Subcutaneous abdominal adipose tissue (tissue), 5 donors: ENCODE measurements at regions not wholly inside any gene's neighbourhood (a gene's known extent, or its start where the extent isn't known, plus 50 kb on each side); places are given as distances from the start of the nearest gene placed in this dataset.

Source experiments
- H3K27ac ChIP-seq: one replicate; pipeline ENCODE4 v1.7.0; 2013; ENCODE audit warnings: low read depth, mild to moderate bottlenecking, inconsistent platforms, low read length, moderate library complexity
- H3K27me3 ChIP-seq, 5 donors: one replicate each; pipeline ENCODE4 v1.7.0; 2013; ENCODE audit warnings: low read length in 5 of 5, inconsistent platforms in 1 of 5; ENCODE audit not compliant: control insufficient read depth in 5 of 5, insufficient read depth in 4 of 5
- H3K36me3 ChIP-seq, 5 donors: one replicate each; pipeline ENCODE4 v1.7.0; 2013; ENCODE audit warnings: low read length in 5 of 5; ENCODE audit not compliant: control insufficient read depth in 5 of 5, insufficient read depth in 5 of 5
- H3K4me1 ChIP-seq, 5 donors: one replicate each; pipeline ENCODE4 v1.7.0; 2013; ENCODE audit warnings: low read length in 5 of 5, mild to moderate bottlenecking in 3 of 5, moderate library complexity in 1 of 5; ENCODE audit not compliant: control insufficient read depth in 5 of 5, insufficient read depth in 5 of 5
- H3K4me3 ChIP-seq, 5 donors: one replicate each; pipeline ENCODE4 v1.7.0; 2013; ENCODE audit warnings: low read length in 5 of 5, low read depth in 1 of 5
- H3K9ac ChIP-seq, 5 donors: one replicate each; pipeline ENCODE4 v1.7.0; 2013; ENCODE audit warnings: low read length in 5 of 5, mild to moderate bottlenecking in 4 of 5, moderate library complexity in 3 of 5
- H3K9me3 ChIP-seq, 5 donors: one replicate each; pipeline ENCODE4 v1.7.0; 2013; ENCODE audit warnings: low read length in 5 of 5; ENCODE audit not compliant: control insufficient read depth in 5 of 5
- donor health status: healthy.
- donor health status: healthy.
- donor health status: healthy.
- donor health status: healthy.
- donor health status: healthy.

GRCh38 chr12:11946161-11946560 lies 124.6 kb upstream of the BCL2L14 start:
- Histone ChIP-seq H3K27me3 (no peaks in the 10 kb centered on the region), H3K36me3 (no peaks in the 10 kb centered on the region), H3K4me1 (no peaks in the 10 kb centered on the region), H3K27ac (no peak overlapping the region), H3K4me3 (no peak overlapping the region), H3K9me3 (no peaks in the 10 kb centered on the region), H3K9ac (no peak overlapping the region)

- no peak overlapping the region for H3K4me3 ChIP-seq
- H3K36me3 ChIP-seq, result no peaks in the 10 kb centered on the region
- no peak overlapping the region for H3K9ac ChIP-seq
- no peak overlapping the region for H3K27ac ChIP-seq
- H3K4me1 ChIP-seq, result no peaks in the 10 kb centered on the region
- H3K27me3 ChIP-seq, result no peaks in the 10 kb centered on the region
- no peaks in the 10 kb centered on the region for H3K9me3 ChIP-seq
Observed at GRCh38 chr12:11947213-11947612, 123.5 kb upstream of the BCL2L14 start.

GRCh38 chr12:11949738-11950411 lies 120.9 kb upstream of the BCL2L14 start:
- Histone ChIP-seq H3K9ac (no peak overlapping the region), H3K4me3 (no peak overlapping the region), H3K27ac (no peak overlapping the region), H3K36me3 (no peaks in the 10 kb centered on the region), H3K4me1 (no peaks in the 10 kb centered on the region), H3K9me3 (no peaks in the 10 kb centered on the region), H3K27me3 (peaks cover 0 to 2% (median 0%) of the 10 kb centered on the region in 5 donors)

- Histone ChIP-seq H3K4me3 (no peak overlapping the region), H3K27me3 (peaks cover 0 to 3% (median 0%) of the 10 kb centered on the region in 5 donors), H3K4me1 (no peaks in the 10 kb centered on the region), H3K27ac (no peak overlapping the region), H3K9ac (no peak overlapping the region), H3K36me3 (no peaks in the 10 kb centered on the region), H3K9me3 (no peaks in the 10 kb centered on the region)
Observed at GRCh38 chr12:11951209-11951608, 119.5 kb upstream of the BCL2L14 start.

GRCh38 chr12:11953523-11953922 lies 117.2 kb upstream of the BCL2L14 start:
- Histone ChIP-seq H3K27me3 (peaks cover 0 to 3% (median 0%) of the 10 kb centered on the region in 5 donors), H3K36me3 (no peaks in the 10 kb centered on the region), H3K27ac (no peak overlapping the region), H3K4me1 (peaks cover 0 to 4% (median 0%) of the 10 kb centered on the region in 5 donors), H3K9ac (no peak overlapping the region), H3K9me3 (no peaks in the 10 kb centered on the region), H3K4me3 (no peak overlapping the region)

- Histone ChIP-seq H3K27me3 (peaks cover 0 to 3% (median 0%) of the 10 kb centered on the region in 5 donors), H3K27ac (no peak overlapping the region), H3K4me3 (no peak overlapping the region), H3K9me3 (no peaks in the 10 kb centered on the region), H3K36me3 (no peaks in the 10 kb centered on the region), H3K9ac (no peak overlapping the region), H3K4me1 (peaks cover 0 to 5% (median 0%) of the 10 kb centered on the region in 5 donors)
Observed at GRCh38 chr12:11954181-11954580, 116.6 kb upstream of the BCL2L14 start.

- Histone ChIP-seq H3K27me3 (peaks cover 0 to 3% (median 0%) of the 10 kb centered on the region in 5 donors), H3K9ac (no peak overlapping the region)
Observed at GRCh38 chr12:11958221-11959091, 112.3 kb upstream of the BCL2L14 start.

GRCh38 chr12:11959117-11959823 lies 111.5 kb upstream of the BCL2L14 start:
- H3K27me3 ChIP-seq, result peaks cover 0 to 3% (median 0%) of the 10 kb centered on the region in 5 donors
- H3K9ac ChIP-seq, result no peak overlapping the region
- peaks cover 0 to 5% (median 0%) of the 10 kb centered on the region in 5 donors for H3K4me1 ChIP-seq
- no peak overlapping the region for H3K27ac ChIP-seq
- H3K4me3 ChIP-seq, result no peak overlapping the region
- H3K36me3 ChIP-seq, result no peaks in the 10 kb centered on the region
- H3K9me3 ChIP-seq, result no peaks in the 10 kb centered on the region

More at GRCh38 chr12:11958221-11959091, 112.3 kb upstream of the BCL2L14 start:
- Histone ChIP-seq H3K9me3 (no peaks in the 10 kb centered on the region), H3K4me3 (no peak overlapping the region), H3K36me3 (no peaks in the 10 kb centered on the region), H3K27ac (no peak overlapping the region), H3K4me1 (peaks cover 0 to 5% (median 0%) of the 10 kb centered on the region in 5 donors)

- no peaks in the 10 kb centered on the region for H3K9me3 ChIP-seq
- H3K27me3 ChIP-seq, result no peaks in the 10 kb centered on the region
- no peaks in the 10 kb centered on the region for H3K36me3 ChIP-seq
- H3K4me3 ChIP-seq, result no peak overlapping the region
- H3K27ac ChIP-seq, result no peak overlapping the region
- H3K4me1 ChIP-seq, result peaks cover 0 to 5% (median 0%) of the 10 kb centered on the region in 5 donors
- H3K9ac ChIP-seq, result no peak overlapping the region
Observed at GRCh38 chr12:11960646-11961045, 110.1 kb upstream of the BCL2L14 start.
